ENCODE measurements at regions not wholly inside any gene's neighbourhood (a gene's known extent, or its start where the extent isn't known, plus 50 kb on each side); places are given as distances from the start of the nearest gene placed in this dataset.
"Not testable (repeated sequence)": the region's sequence is repeated elsewhere in the genome, so short reads cannot be mapped to it uniquely, and the experiment has no call there.

DNA sequence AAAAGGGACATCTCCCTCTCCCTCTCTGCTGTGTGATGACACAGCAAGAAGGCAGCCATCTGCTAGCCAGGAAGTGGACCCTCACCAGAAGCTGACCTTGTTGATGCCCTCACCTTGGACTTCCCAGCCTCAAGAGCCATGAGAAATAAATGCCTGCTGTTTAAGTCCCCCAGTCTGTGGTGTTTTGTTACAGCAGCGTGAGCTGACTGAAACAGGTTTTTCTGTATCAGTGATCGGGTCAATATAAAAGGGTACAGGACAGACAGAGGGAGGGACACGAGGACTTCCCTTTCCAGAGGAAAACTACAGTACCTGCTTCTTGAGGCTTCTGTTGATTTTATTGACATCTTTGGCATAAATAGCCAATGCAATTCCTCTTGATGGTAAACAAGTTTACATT is 510.3 kb upstream of the CHAC2 start:
- no peak for DNase-seq

DNA sequence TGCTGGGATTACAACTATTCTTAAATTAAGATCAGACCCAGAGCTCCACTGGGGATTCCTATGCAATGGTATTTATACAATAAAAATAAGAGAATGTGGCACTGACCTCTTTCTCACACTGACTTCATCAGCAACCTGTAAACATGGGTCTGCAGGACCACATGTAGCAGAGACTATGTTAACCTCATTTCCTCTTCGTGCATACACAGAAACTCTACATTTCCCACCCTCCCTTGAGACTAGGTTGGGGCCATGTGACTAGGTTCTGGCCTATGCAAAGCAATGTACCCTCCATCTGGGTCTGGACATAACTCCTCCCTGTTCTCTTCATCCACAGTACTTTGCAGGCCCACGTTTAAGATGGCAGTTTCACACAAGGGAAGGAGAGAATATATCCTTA is 514.4 kb upstream of the CHAC2 start:
- no peak for DNase-seq

DNA sequence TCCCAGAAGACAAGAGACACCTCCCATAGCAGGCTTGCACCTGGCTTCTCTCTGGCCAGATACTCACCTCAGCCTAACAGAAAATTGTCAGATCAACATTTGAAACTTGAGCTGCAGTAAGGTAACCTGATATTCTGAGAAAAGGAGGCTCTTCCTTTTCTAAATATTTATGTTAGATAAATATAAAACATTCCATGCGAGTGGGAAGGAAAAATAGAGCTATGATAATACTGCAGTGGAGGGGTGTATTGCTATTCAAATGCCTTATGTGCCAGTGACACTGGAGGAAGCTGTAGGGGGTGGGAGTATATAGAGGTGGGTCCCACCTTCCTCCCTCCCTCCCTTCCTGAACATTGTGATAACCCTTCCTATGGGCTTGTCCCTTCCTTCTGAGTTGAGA is 515.5 kb upstream of the CHAC2 start:
- no peak for DNase-seq

DNA sequence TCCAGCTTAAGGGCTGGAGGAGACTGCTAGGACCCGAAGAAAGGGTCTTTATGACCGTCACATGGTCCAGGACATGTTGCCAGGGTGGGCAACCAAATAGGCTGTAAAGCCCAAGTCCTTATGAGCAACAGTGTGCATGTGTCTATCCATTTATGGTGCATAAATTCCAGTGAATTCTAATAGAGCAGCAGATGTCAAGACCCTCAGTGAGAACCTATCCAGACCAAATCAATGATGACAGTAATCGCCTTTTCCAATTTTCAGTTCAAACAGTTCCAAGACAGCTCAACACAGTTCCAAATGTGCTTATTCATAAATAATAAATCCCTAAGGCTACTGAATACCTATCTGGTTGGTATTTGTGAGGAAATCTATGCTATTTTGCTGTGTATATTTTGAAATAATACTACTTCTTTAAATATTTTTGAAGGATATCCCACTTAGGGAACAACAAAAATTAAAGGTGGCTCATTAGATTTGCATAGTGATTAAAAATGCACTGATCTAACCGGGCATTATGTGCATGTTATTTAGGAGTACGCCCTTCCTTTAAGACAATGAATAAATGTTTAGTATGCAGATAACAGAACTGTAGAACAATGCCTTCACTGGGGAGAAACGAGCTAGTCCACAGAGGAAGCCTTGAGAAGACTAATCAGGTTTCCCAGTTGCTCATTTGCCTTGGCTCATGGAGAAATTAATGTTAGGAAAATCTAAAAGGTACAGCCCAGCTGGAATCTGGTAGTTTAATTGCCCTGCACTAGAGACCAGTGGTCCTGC is 519.5 kb upstream of the CHAC2 start:
- no peak for DNase-seq

DNA sequence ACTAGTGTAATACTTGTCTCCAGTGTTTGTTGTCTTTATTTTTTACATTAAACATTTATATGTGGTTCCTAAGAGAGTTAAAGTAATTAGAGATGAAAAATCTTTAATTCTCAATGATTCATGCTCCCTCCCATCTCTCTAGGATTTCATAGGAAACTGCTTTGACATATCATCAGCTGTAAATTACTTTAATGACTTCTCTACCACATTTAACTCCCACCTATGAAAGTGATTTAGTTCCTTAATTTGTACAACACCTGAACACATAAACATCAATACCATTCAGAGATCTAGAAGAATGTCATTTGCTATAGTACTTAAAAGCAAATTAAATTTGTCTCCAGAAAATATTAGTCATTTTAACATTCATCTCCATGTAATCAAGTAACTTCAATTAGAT is 524.2 kb upstream of the CHAC2 start:
- DNase-seq: no peak

DNA sequence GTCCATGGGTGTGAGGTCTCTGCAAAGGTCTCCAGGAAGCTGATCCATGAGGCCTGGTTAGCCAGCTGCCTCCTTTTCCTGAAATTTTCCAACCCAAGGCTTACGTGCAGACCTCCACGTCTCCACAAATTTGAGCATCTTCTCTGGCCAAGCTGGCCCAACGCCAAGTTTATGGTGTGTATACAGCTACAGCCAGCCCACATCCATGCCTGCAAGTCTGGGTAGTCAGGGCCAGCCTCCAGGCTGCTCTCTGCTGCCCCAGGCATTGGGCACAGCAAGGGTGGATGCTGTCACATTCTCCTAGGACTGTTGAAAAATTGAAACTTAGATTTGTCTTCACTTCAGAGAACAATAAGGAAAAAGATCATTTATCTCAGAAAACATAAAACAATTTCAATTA is 525.5 kb upstream of the CHAC2 start:
- DNase-seq: no peak

DNA sequence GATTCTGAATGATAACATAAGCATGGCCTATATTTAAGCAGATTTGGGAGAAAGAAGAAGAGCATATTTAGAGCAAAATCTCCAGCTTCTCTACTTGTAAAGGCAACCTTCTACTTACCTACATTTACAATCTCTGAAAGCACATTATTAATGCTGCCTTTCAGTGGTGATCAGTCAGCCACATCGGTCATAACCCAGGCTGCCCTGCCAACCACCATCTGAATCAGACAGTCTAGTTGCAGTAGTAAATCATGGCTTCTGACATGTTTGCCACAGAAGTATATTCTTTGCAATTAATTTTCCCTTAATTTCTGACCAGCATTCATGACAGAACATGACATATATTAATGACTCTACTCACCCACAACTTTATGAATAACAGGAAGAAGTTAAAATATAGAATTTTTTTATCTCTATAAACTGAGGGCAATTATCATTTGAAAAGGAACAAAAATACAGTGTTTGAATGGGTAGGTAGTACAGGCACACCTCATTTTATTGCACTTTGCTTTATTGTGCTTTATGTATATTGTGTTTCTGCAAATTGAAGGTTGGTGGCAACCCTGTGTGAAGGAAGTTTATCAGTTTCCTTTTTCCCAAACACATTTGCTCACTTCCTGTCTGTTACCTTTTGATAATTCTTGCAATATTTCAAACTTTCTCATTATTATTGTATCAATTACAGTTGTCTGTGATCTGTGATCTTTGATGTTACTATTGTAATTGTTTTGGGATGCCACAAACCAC is 531.6 kb upstream of the CHAC2 start:
- no peak for DNase-seq

DNA sequence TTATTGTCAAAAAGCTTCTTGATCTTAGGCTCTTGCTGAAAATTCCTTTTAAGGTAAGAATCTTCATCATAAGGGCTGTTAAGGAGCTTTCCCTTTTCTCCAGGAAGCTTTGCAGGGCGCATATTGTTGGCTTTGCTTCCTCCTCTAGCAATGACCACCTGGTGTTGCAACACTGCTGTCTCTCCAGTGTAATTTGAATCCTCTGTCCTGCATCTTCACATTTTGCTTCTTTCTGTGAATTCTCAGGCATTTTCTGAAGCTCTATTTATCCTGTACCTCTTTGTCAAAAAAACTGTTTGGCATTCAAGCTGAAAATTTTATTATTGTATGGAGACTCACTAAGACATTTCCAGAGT is 533.1 kb upstream of the CHAC2 start:
- no peak for DNase-seq

DNA sequence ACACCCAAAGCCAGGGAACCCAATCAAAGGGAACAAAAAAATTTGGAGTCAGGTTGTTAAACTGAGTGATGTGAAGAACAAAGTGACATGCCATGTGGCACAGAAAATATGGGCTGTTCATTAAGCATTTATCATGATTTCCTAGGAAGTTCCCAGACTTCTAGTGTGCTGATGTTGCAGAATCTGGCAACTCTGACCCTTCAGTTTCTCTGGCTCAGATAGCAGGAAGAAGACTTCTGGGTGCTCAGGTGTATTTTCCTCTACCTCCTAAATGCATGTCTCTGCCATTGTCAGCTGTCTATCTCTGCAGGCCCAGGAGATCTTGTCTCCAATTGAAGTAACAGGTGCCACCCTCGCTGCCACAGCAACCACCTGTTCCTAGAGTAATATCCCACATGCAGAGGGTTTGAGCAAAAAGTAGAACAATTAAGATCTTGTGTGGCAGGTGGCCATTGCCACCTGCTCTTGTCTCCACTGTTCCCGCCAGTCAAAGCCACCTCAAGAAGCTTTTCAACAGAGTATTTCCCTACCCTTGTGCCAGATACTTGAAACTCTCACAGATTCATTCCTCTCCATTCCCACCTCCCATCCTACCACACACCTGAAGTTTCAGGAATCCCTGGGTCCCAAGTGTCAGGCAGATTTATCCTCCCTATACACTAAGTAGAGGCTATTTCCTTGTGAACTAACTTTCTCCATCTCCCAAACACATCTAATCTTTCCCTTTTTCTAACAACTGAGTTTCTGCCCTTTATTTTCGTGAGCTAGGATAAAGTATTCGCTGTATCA is 533.7 kb upstream of the CHAC2 start:
- no peak for DNase-seq

DNA sequence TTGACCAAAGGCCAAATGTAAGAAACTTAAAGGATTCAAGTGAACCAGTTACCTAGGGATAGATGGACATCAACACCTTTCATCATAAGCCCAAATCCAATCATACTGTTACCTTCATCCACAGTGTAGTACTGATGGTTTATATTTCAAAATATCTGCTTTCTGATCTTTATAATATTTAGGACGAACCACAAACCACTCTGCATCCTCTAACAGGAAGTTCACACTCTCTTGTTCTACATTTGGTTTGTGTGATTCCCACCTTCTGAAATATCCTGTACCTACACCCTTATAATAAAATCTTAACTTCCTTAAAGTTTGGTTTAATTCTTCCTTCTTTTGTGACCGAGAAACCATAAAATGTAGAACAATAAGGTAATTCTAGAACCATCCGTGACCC is 535.7 kb upstream of the CHAC2 start:
- DNase-seq: no peak

DNA sequence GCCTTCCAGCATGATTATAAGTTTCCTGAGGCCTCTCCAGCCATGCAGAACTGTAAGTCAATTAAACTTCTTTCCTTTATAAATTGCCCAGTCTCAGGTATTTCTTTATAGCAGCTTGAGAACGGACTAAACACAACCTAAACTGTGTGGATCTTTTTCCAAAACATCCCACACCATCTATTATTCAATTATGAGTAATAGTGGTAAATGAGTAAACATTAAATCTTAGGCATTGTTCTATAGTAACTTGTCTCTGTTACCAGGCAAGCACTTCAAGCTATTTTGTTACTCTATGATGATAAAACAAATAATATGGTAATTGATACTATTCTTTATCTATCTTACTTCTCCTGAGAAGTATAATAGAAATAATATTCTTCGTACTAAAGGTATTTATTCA is 536.9 kb upstream of the CHAC2 start:
- no peak for DNase-seq

DNA sequence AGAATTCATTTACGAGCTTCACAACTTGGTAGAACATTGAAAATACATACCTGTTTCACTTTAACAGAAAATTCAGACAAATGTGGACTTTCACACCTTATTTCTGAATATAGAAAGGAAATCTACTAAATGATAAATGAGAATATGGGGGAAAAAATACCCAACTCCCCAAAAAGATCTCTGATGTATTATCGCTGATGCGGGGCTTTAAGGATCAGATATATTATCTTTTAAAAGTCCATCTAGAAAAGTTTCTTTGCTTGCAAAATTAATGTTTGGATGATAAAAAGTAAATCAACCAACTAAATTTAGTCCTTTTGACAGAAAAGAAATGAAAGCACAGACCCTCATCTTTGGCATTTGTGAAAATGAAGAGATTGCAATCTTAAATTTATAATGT is 540.1 kb upstream of the CHAC2 start:
- DNase-seq: no peak

DNA sequence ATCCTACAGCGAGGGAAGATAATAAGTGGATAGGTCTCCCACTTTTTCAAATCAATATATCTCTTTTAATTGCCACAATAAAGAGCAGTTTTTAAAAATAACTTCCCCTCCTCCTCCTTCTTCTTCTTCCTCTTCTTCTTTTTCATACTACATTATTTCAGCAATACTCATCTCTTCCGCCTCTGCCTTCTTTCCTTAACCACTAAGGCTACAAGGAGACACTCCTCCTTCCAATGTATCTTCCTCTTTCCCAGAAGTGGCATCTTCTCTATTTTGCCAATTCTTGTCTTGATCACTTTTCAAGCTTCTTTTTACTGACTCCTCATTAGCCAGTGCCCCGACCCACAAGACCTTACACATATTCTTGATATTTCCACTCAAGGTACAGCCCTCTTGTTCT is 546.6 kb upstream of the CHAC2 start:
- no peak for DNase-seq

DNA sequence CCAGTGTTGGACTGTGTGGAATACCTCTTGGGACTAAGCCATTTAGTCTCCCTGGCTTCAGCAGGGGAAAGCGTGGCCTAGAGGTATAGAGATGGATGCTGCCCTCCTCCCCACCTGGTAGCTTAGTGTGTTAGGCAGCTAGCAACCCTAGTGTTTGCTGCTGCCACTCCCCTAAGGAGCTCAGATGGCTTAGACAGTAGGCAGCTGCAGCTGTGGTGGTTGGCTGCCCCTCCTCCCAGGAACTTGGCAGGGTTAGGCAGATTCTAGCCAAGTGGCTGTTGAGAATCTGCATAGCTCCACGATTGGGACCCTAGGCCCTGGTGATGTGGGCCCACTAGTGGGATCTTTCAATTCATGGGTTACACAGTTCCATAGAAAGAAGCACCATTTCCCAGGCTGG is 550.4 kb upstream of the CHAC2 start:
- no peak for DNase-seq

DNA sequence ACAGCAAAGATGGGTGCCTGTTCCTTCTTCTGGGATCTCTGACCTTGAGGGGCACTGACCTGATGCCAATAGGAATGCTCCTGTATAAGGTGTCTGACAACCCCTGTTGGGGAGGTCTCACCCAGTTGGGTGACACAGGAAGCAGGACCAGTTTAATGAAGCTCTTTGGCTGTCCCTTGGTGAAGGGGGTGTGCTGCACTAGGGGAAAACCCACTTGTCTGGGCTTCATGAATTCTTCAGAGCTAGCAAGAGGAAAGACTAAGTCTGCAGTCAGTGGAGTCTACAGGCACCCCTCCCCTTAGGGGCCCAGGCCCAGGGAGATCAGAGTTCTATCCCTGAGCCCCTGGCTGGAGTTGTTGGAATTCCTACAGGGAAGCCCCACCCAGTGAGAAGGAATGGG is 550.8 kb upstream of the CHAC2 start:
- DNase-seq: no peak

DNA sequence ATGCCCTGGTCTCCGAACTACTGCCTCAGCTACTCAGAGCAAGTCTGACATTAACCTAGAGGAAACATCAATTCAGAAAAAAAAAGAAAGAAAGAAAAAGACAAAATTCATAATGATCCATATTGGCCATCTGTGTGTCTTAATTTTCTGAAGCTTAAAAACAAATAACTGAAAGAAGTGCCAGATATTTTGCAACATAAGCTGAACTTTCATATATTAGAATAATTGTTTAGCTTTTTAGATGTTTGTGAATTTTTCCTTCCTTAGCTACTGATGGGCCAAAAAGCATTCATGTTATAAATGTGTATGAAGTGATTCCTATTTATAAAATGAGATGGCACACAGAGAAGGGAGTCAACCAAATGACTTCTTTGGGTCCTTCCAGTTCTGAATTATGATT is 555.0 kb upstream of the CHAC2 start:
- no peak for DNase-seq

DNA sequence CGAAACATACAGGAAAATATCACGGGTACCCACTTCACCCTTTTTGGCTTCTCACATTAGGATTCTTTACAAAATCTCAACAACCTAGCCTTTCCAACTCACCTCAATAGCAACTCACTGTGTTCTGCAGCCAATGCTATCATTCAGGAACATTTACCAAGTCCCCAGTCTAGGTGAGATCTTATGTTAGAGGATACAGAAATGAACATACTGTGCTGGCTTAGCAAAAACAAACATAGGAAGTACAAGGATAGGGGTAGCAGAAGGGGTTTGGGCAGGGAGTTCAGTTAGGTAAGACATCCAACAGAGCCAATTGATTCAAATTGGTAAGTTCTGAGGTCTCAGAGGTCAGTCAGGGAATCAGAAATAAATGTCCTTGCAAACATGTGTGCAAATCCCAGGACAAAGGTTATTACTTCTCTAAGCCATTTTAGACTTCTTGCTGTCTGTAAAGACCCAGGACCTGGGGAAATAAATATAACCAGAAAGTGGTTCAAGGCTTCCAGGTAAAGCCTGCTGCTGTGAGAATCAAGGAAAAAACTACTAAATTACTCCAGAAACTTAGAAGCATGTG is 556.3 kb upstream of the CHAC2 start:
- no peak for DNase-seq

DNA sequence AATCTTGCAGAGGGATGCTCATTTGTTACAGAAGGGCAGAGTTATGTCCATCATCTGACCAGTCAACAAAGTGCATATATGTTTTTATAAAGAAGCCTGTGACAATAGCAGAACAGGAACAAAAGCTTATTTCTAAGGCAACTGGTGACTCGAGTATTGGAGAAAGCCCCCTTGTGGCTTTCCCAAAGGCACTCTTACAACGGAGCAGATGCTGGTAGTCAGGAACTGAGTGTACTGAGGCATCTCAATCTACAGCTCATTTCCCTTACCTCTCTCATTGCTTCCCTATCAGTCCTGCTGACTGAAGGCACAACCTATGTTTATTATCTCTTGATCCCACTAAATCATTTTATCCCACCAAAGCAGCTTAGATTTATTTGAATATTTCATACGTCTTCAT is 557.1 kb upstream of the CHAC2 start:
- no peak for DNase-seq

DNA sequence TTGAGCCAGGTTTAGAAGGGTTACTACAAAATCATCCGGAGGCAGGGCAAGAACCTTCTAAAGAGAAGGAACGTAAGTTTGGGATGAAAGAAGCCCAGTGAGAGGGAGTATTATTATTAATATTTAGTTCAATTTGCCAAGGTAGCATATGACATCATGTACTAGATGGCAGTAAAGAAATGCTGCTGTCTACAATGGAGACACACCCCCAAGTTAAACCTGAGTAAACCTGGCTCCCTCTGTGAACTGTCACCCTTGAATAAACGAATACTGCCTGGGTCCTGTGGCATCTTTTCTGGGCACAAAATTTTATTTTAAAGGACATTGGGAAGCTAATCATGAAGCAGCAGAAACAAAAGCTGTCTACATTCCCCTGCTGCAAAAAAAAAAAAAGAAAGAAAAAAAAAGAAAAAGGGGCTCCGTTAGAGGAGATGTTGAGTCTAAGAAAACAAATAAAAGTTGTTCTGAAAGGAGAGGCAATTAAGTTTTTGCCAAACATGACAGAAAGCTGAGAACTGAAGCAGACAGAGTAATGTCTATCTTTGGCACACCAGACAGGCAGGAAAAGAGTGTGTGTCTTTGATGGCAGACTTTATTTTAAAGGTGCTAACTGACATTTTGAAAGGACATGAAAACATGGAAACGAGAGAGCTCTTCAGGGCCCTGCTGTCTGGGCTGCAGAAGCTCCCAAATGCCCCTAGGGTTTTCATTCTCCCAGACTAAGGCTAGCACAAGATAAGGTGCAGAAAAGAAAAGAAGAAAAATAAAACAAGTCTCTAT is 557.7 kb upstream of the CHAC2 start:
- DNase-seq: no peak

DNA sequence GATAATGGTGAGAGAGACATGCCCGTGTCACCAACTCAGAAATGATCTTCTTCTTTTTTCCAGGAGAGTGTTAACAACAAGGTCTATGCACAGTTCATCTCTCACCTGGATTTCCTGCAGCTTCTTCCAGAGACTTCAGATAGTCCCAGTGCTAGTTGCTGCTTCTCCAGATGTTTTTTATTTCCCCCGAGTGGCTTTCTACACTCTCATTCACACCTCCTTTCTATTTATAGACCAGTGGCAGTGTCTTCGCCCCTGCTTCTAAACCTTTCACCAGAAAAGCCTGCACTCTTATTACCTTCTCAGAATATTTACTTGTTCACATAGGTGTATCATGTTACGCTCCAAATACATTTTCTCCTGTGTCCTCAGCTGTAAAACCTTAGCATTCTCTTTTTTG is 558.8 kb upstream of the CHAC2 start:
- no peak for DNase-seq

DNA sequence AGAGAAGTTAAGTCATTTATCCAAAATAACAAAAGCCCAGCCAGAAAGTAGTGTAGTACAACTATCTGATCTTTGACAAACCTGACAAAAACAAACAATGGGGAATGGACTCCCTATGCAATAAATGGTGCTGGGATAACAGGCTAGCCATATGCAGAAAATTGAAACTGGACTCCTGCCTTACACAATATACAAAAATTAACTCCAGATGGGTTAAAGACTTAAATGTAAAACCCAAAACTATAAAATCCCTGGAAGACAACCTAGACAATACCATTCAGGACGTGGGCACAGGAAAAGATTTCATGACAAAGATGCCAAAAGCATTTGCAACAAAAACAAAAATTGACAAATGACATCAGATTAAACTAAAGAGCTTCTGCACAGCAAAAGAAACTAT is 561.4 kb upstream of the CHAC2 start:
- DNase-seq: not testable (repeated sequence)

DNA sequence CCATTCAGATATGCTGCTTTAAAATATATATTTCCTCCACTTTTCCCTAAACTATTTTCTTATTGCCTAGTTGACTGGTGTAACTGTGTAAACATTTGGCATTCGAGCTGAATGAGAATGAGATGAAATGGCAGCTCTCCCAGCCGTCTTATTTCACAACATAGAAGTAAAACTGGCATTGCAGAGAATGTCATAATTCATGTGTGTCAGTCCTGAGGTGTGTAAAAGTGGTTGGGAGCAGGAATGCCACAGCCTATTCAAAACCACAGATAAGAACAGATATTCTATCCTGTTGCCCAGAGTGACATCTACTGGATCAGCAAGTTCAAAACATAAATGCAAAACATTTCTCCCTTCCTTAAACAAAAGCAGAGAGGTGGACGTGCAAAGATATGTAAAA is 565.5 kb upstream of the CHAC2 start:
- no peak for DNase-seq
